ENCODE measurements at regions not wholly inside any gene's neighbourhood (a gene's known extent, or its start where the extent isn't known, plus 50 kb on each side); places are given as distances from the start of the nearest gene placed in this dataset.

GRCh38 chr2:189306525-189306924 is 127.0 kb upstream of the COL5A2 start:
- Histone ChIP-seq H3K36me3 (no peaks in the 10 kb centered on the region), H3K4me1 (no peaks in the 10 kb centered on the region), H3K9me3 (ENCODE audit: low read depth) (no peaks in the 10 kb centered on the region), H3K9ac (no peak overlapping the region), H3K4me3 (no peak overlapping the region), H3K4me2 (no peak overlapping the region), H2AFZ (replicated peaks) (no peak overlapping the region), H4K20me1 (ENCODE audit: low read depth) (no peaks in the 10 kb centered on the region), H3F3A (ENCODE audit: low read depth) (no peaks in the 10 kb centered on the region), H3K79me2 (ENCODE audit: low read depth) (no peaks in the 10 kb centered on the region), H3K27ac (no peak overlapping the region), H3K27me3 (no peaks in the 10 kb centered on the region)
- no peak for TF ChIP-seq EZH2phosphoT487 (IDR thresholded peaks at IDR 0.05)
- TF ChIP-seq CTCF (IDR thresholded peaks at IDR 0.05), result no peak
- TF ChIP-seq EZH2 (IDR thresholded peaks at IDR 0.05), result no peak
- Mint-ChIP-seq H3K9me3 (peaks cover 3% of the 10 kb centered on the region), H3K4me1 (peaks cover 3% of the 10 kb centered on the region), H3K36me3 (no peaks in the 10 kb centered on the region), H3K27me3 (ENCODE audit: insufficient read depth, low read depth) (no peaks in the 10 kb centered on the region), H3K4me3 (no peak overlapping the region), H3K27ac (no peak overlapping the region)
- DNase-seq (ENCODE audit: low spot score), result no peak

GRCh38 chr2:189308056-189308790 is 128.7 kb upstream of the COL5A2 start:
- Mint-ChIP-seq H3K9me3 (peaks cover 5% of the 10 kb centered on the region), H3K4me3 (no peak overlapping the region), H3K27me3 (ENCODE audit: insufficient read depth, low read depth) (no peaks in the 10 kb centered on the region), H3K27ac (no peak overlapping the region), H3K36me3 (no peaks in the 10 kb centered on the region), H3K4me1 (peaks cover 3% of the 10 kb centered on the region)
- no peak overlapping the region for H3K4me3 ChIP-seq
- no peak overlapping the region for H3K4me2 ChIP-seq
- TF ChIP-seq EZH2phosphoT487 (IDR thresholded peaks at IDR 0.05), result no peak
- no peak for TF ChIP-seq CTCF (IDR thresholded peaks at IDR 0.05)
- TF ChIP-seq EZH2 (IDR thresholded peaks at IDR 0.05), result no peak
- H3F3A ChIP-seq (ENCODE audit: low read depth), result no peaks in the 10 kb centered on the region
- no peaks in the 10 kb centered on the region for H3K9me3 ChIP-seq (ENCODE audit: low read depth)
- no peaks in the 10 kb centered on the region for H4K20me1 ChIP-seq (ENCODE audit: low read depth)
- H3K27me3 ChIP-seq, result no peaks in the 10 kb centered on the region
- no peak overlapping the region for H3K27ac ChIP-seq
- no peak overlapping the region for H3K9ac ChIP-seq
- H3K4me1 ChIP-seq, result no peaks in the 10 kb centered on the region
- H3K36me3 ChIP-seq, result no peaks in the 10 kb centered on the region
- H2AFZ ChIP-seq (replicated peaks), result no peak overlapping the region
- no peaks in the 10 kb centered on the region for H3K79me2 ChIP-seq (ENCODE audit: low read depth)
- DNase-seq (ENCODE audit: low spot score), result no peak

GRCh38 chr2:189309331-189309730 is 129.8 kb upstream of the COL5A2 start:
- H3K27me3 Mint-ChIP-seq (ENCODE audit: insufficient read depth, low read depth), result no peaks in the 10 kb centered on the region
- H3K27ac ChIP-seq, result no peak overlapping the region
- H3K27me3 ChIP-seq, result no peaks in the 10 kb centered on the region
- H3K27ac Mint-ChIP-seq, result no peak overlapping the region
- H3K4me3 ChIP-seq, result no peak overlapping the region
- H3K4me2 ChIP-seq, result no peak overlapping the region
- TF ChIP-seq EZH2 (IDR thresholded peaks at IDR 0.05) (no peak), EZH2phosphoT487 (IDR thresholded peaks at IDR 0.05) (no peak), CTCF (IDR thresholded peaks at IDR 0.05) (no peak)
- no peaks in the 10 kb centered on the region for H3K9me3 ChIP-seq (ENCODE audit: low read depth)
- H3K9ac ChIP-seq, result no peak overlapping the region
- H3K4me3 Mint-ChIP-seq, result no peak overlapping the region
- peaks cover 5% of the 10 kb centered on the region for H3K9me3 Mint-ChIP-seq
- peaks cover 3% of the 10 kb centered on the region for H3K4me1 Mint-ChIP-seq
- H2AFZ ChIP-seq (replicated peaks), result no peak overlapping the region
- H4K20me1 ChIP-seq (ENCODE audit: low read depth), result no peaks in the 10 kb centered on the region
- H3K79me2 ChIP-seq (ENCODE audit: low read depth), result no peaks in the 10 kb centered on the region
- no peaks in the 10 kb centered on the region for H3K4me1 ChIP-seq
- H3F3A ChIP-seq (ENCODE audit: low read depth), result no peaks in the 10 kb centered on the region
- DNase-seq (ENCODE audit: low spot score), result no peak
- H3K36me3 ChIP-seq, result no peaks in the 10 kb centered on the region
- H3K36me3 Mint-ChIP-seq, result no peaks in the 10 kb centered on the region
